ENCODE measurements at regions not wholly inside any gene's neighbourhood (a gene's known extent, or its start where the extent isn't known, plus 50 kb on each side); places are given as distances from the start of the nearest gene placed in this dataset.

DNA sequence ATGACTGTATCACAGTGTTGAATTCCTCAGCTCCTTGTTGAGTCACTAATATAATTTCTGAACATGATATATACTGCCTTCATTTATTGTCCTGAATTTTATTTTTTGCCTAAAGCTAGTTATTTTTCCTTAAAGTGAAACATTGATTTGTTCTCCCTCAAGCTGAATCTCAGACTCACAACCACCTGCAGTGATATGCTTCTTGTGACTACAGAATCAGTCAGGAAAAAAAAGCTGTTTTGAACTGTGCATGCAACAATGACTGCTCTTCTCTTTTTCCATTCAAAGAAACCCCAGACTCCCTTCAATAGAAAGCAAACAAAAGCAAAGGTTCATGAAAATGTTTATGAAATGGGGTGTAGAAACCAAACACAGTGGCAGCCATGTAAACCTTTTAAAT is 470.2 kb upstream of the CHD1 start:
- no peak for TF ChIP-seq EP300 (IDR thresholded peaks at IDR 0.05)
- TF ChIP-seq CTCF (IDR thresholded peaks at IDR 0.05), result no peak
- H3K27me3 ChIP-seq, result no peaks in the 10 kb centered on the region

GRCh38 chr5:99386406-99387077 is 457.7 kb upstream of the CHD1 start:
- no peak for ATAC-seq
- peaks cover 0 to 6% (median 0%) of the 10 kb centered on the region in 3 donors for H3K4me1 ChIP-seq
- no peaks in the 10 kb centered on the region for H3K36me3 ChIP-seq
- TF ChIP-seq POLR2AphosphoS5 (IDR thresholded peaks at IDR 0.05) (no peak), CTCF (IDR thresholded peaks at IDR 0.05) (no peak), POLR2A (IDR thresholded peaks at IDR 0.05) (no peak), EP300 (IDR thresholded peaks at IDR 0.05) (no peak)
- no peak overlapping the region for H3K4me3 ChIP-seq
- H3K9me3 ChIP-seq, result peaks cover 0 to 25% (median 0%) of the 10 kb centered on the region in 3 donors
- WGBS, 2 donors (ENCODE audit: low coverage in 1 of 2), result 0 to 15% methylated on average over 1 of the region's 1 CpG
- no peak overlapping the region for H3K27ac ChIP-seq
- no peaks in the 10 kb centered on the region for H3K27me3 ChIP-seq

More for the DNA sequence above, 470.2 kb upstream of the CHD1 start:
- Histone ChIP-seq H3K4me3 (no peak overlapping the region), H3K4me1 (no peaks in the 10 kb centered on the region), H3K27ac (no peak overlapping the region), H3K36me3 (no peaks in the 10 kb centered on the region), H3K9me3 (peaks cover 0 to 13% (median 0%) of the 10 kb centered on the region in 3 donors)
- no peak for ATAC-seq

GRCh38 chr5:99379187-99379586 is 450.4 kb upstream of the CHD1 start:
- WGBS, 2 donors (ENCODE audit: low coverage in 1 of 2), result 74 to 81% methylated on average over 4 of the region's 4 CpGs
- Histone ChIP-seq H3K27me3 (no peaks in the 10 kb centered on the region), H3K9me3 (peaks cover 0 to 21% (median 0%) of the 10 kb centered on the region in 3 donors), H3K4me3 (no peak overlapping the region), H3K36me3 (no peaks in the 10 kb centered on the region), H3K4me1 (no peaks in the 10 kb centered on the region), H3K27ac (no peak overlapping the region)
- no peak for ATAC-seq
- TF ChIP-seq POLR2A (IDR thresholded peaks at IDR 0.05) (no peak), EP300 (IDR thresholded peaks at IDR 0.05) (no peak), POLR2AphosphoS5 (IDR thresholded peaks at IDR 0.05) (no peak), CTCF (IDR thresholded peaks at IDR 0.05) (no peak)

DNA sequence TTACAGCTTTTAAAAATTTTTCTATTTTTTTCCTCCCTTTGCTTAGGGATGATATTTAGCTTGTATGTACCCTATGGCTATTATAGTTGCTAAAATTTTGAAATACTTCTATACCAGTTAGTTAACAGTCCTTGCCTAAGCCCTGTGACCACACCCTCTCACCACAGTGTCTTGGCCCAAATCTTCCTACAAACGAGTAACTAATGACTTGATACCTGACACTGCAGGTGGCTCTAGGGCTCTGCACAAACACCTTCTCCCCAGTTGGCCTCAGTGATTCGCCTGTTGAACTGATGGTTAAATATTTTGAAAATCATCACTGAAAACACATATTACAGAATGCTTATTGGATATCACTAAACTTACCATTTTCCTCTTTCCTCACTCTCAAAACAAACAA is 449.6 kb upstream of the CHD1 start:
- ATAC-seq, result no peak
- 33 to 77% methylated on average over 1 to 2 of the region's 2 CpGs for WGBS, 2 donors (ENCODE audit: low coverage in 1 of 2)

More for the DNA sequence above, 449.6 kb upstream of the CHD1 start:
- H3K4me3 ChIP-seq, result no peak overlapping the region
- no peak for TF ChIP-seq CTCF (IDR thresholded peaks at IDR 0.05)
- TF ChIP-seq POLR2AphosphoS5 (IDR thresholded peaks at IDR 0.05), result no peak
- no peak for TF ChIP-seq EP300 (IDR thresholded peaks at IDR 0.05)
- no peak for TF ChIP-seq POLR2A (IDR thresholded peaks at IDR 0.05)
- H3K27me3 ChIP-seq, result no peaks in the 10 kb centered on the region
- H3K4me1 ChIP-seq, result no peaks in the 10 kb centered on the region
- H3K27ac ChIP-seq, result no peak overlapping the region
- peaks cover 0 to 15% (median 0%) of the 10 kb centered on the region in 3 donors for H3K9me3 ChIP-seq
- no peaks in the 10 kb centered on the region for H3K36me3 ChIP-seq
